T-helper 2 cell treated with Interferon-gamma antibody and Interleukin-4, amounts not matched to agents 5 μg/mL and 100 μg/mL, for 36 hours (primary cell): ENCODE measurements at regions not wholly inside any gene's neighbourhood (a gene's known extent, or its start where the extent isn't known, plus 50 kb on each side); places are given as distances from the start of the nearest gene placed in this dataset.

Experiments
- DNase-seq: peaks from one replicate; pipeline ENCODE4 v3.0.0; 2021; ENCODE audit warnings: low spot score
- H3K27ac Mint-ChIP-seq: one replicate; pipeline ENCODE4 v1.8.0; 2021; ENCODE audit warnings: mild to moderate bottlenecking, mixed read lengths
- H3K27me3 Mint-ChIP-seq: one replicate; pipeline ENCODE4 v1.8.0; 2021; ENCODE audit warnings: low read depth, mixed read lengths
- H3K36me3 Mint-ChIP-seq: one replicate; pipeline ENCODE4 v1.8.0; 2021; ENCODE audit warnings: low read depth, mixed read lengths
- H3K4me1 Mint-ChIP-seq: one replicate; pipeline ENCODE4 v1.8.0; 2021; ENCODE audit warnings: low read depth, mixed read lengths
- H3K4me3 Mint-ChIP-seq: one replicate; pipeline ENCODE4 v1.8.0; 2022; ENCODE audit warnings: mild to moderate bottlenecking, moderate library complexity, mixed read lengths
- H3K9me3 Mint-ChIP-seq: one replicate; pipeline ENCODE4 v1.8.0; 2021; ENCODE audit warnings: mixed read lengths

- Mint-ChIP-seq H3K36me3 (no peaks in the 10 kb centered on the region), H3K27me3 (no peaks in the 10 kb centered on the region), H3K4me1 (no peaks in the 10 kb centered on the region), H3K27ac (no peak overlapping the region), H3K9me3 (peaks cover 11% of the 10 kb centered on the region), H3K4me3 (no peak overlapping the region)
- no peak for DNase-seq
Measured at GRCh38 chr18:40036861-40037260, 1918.2 kb upstream of the PIK3C3 start.

GRCh38 chr18:40035966-40036365 lies 1919.1 kb upstream of the PIK3C3 start:
- Mint-ChIP-seq H3K4me3 (no peak overlapping the region), H3K9me3 (peaks cover 9% of the 10 kb centered on the region), H3K27ac (no peak overlapping the region), H3K27me3 (no peaks in the 10 kb centered on the region), H3K36me3 (no peaks in the 10 kb centered on the region), H3K4me1 (no peaks in the 10 kb centered on the region)
- no peak for DNase-seq

GRCh38 chr18:40032076-40032475 lies 1923.0 kb upstream of the PIK3C3 start:
- no peak overlapping the region for H3K27ac Mint-ChIP-seq
- H3K27me3 Mint-ChIP-seq, result no peaks in the 10 kb centered on the region
- DNase-seq, result no peak
- H3K9me3 Mint-ChIP-seq, result peaks cover 8% of the 10 kb centered on the region
- H3K4me1 Mint-ChIP-seq, result no peaks in the 10 kb centered on the region
- no peak overlapping the region for H3K4me3 Mint-ChIP-seq
- no peaks in the 10 kb centered on the region for H3K36me3 Mint-ChIP-seq

GRCh38 chr18:40031435-40031834 lies 1923.6 kb upstream of the PIK3C3 start:
- no peaks in the 10 kb centered on the region for H3K4me1 Mint-ChIP-seq
- no peaks in the 10 kb centered on the region for H3K36me3 Mint-ChIP-seq
- peaks cover 11% of the 10 kb centered on the region for H3K9me3 Mint-ChIP-seq
- H3K27ac Mint-ChIP-seq, result no peak overlapping the region
- H3K27me3 Mint-ChIP-seq, result no peaks in the 10 kb centered on the region
- H3K4me3 Mint-ChIP-seq, result no peak overlapping the region
- DNase-seq, result no peak

- Mint-ChIP-seq H3K9me3 (peaks cover 5% of the 10 kb centered on the region), H3K36me3 (no peaks in the 10 kb centered on the region), H3K27me3 (no peaks in the 10 kb centered on the region), H3K27ac (no peak overlapping the region), H3K4me1 (no peaks in the 10 kb centered on the region), H3K4me3 (no peak overlapping the region)
- DNase-seq, result no peak
Measured at GRCh38 chr18:40019797-40020392, 1935.1 kb upstream of the PIK3C3 start.

- Mint-ChIP-seq H3K4me1 (no peaks in the 10 kb centered on the region), H3K27ac (no peak overlapping the region), H3K9me3 (peaks cover 10% of the 10 kb centered on the region), H3K36me3 (no peaks in the 10 kb centered on the region), H3K27me3 (no peaks in the 10 kb centered on the region), H3K4me3 (no peak overlapping the region)
- no peak for DNase-seq
Measured at GRCh38 chr18:40018266-40018665, 1936.8 kb upstream of the PIK3C3 start.

GRCh38 chr18:40017021-40017420 lies 1938.0 kb upstream of the PIK3C3 start:
- Mint-ChIP-seq H3K4me3 (no peak overlapping the region), H3K36me3 (no peaks in the 10 kb centered on the region), H3K4me1 (no peaks in the 10 kb centered on the region), H3K27ac (no peak overlapping the region), H3K27me3 (no peaks in the 10 kb centered on the region), H3K9me3 (peaks cover 10% of the 10 kb centered on the region)
- DNase-seq, result no peak

- H3K36me3 Mint-ChIP-seq, result no peaks in the 10 kb centered on the region
- H3K9me3 Mint-ChIP-seq, result peaks cover 10% of the 10 kb centered on the region
- H3K4me3 Mint-ChIP-seq, result no peak overlapping the region
- H3K27ac Mint-ChIP-seq, result no peak overlapping the region
- no peaks in the 10 kb centered on the region for H3K27me3 Mint-ChIP-seq
- H3K4me1 Mint-ChIP-seq, result no peaks in the 10 kb centered on the region
- DNase-seq, result no peak
Measured at GRCh38 chr18:40016405-40016804, 1938.6 kb upstream of the PIK3C3 start.

- Mint-ChIP-seq H3K36me3 (no peaks in the 10 kb centered on the region), H3K4me1 (no peaks in the 10 kb centered on the region), H3K27me3 (no peaks in the 10 kb centered on the region), H3K9me3 (peaks cover 9% of the 10 kb centered on the region), H3K27ac (no peak overlapping the region), H3K4me3 (no peak overlapping the region)
- DNase-seq, result no peak
Measured at GRCh38 chr18:40013001-40013609, 1941.9 kb upstream of the PIK3C3 start.

GRCh38 chr18:40011201-40011600 lies 1943.8 kb upstream of the PIK3C3 start:
- Mint-ChIP-seq H3K36me3 (no peaks in the 10 kb centered on the region), H3K27me3 (no peaks in the 10 kb centered on the region), H3K4me1 (no peaks in the 10 kb centered on the region), H3K9me3 (peaks cover 5% of the 10 kb centered on the region), H3K4me3 (no peak overlapping the region), H3K27ac (no peak overlapping the region)
- no peak for DNase-seq

- peaks cover 7% of the 10 kb centered on the region for H3K9me3 Mint-ChIP-seq
- no peak overlapping the region for H3K4me3 Mint-ChIP-seq
- H3K4me1 Mint-ChIP-seq, result no peaks in the 10 kb centered on the region
- DNase-seq, result no peak
- H3K36me3 Mint-ChIP-seq, result no peaks in the 10 kb centered on the region
- H3K27me3 Mint-ChIP-seq, result no peaks in the 10 kb centered on the region
- H3K27ac Mint-ChIP-seq, result no peak overlapping the region
Measured at GRCh38 chr18:40006634-40007033, 1948.4 kb upstream of the PIK3C3 start.

GRCh38 chr18:40004246-40004645 lies 1950.8 kb upstream of the PIK3C3 start:
- no peaks in the 10 kb centered on the region for H3K36me3 Mint-ChIP-seq
- no peak overlapping the region for H3K27ac Mint-ChIP-seq

GRCh38 chr18:39998317-39998716 lies 1956.7 kb upstream of the PIK3C3 start:
- DNase-seq, result no peak
- Mint-ChIP-seq H3K4me1 (no peaks in the 10 kb centered on the region), H3K27me3 (no peaks in the 10 kb centered on the region), H3K27ac (no peak overlapping the region), H3K9me3 (peaks cover 14% of the 10 kb centered on the region), H3K36me3 (no peaks in the 10 kb centered on the region), H3K4me3 (no peak overlapping the region)

More at GRCh38 chr18:40004246-40004645, 1950.8 kb upstream of the PIK3C3 start:
- no peak for DNase-seq
- H3K9me3 Mint-ChIP-seq, result peaks cover 7% of the 10 kb centered on the region
- H3K4me1 Mint-ChIP-seq, result no peaks in the 10 kb centered on the region
- H3K27me3 Mint-ChIP-seq, result no peaks in the 10 kb centered on the region
- no peak overlapping the region for H3K4me3 Mint-ChIP-seq

- Mint-ChIP-seq H3K27ac (no peak overlapping the region), H3K27me3 (no peaks in the 10 kb centered on the region)
Measured at GRCh38 chr18:39994498-39994897, 1960.5 kb upstream of the PIK3C3 start.

More at GRCh38 chr18:39994498-39994897, 1960.5 kb upstream of the PIK3C3 start:
- no peak for DNase-seq
- Mint-ChIP-seq H3K4me3 (no peak overlapping the region), H3K4me1 (no peaks in the 10 kb centered on the region), H3K36me3 (no peaks in the 10 kb centered on the region), H3K9me3 (peaks cover 7% of the 10 kb centered on the region)
